ENCODE measurements at regions not wholly inside any gene's neighbourhood (a gene's known extent, or its start where the extent isn't known, plus 50 kb on each side); places are given as distances from the start of the nearest gene placed in this dataset.

DNA sequence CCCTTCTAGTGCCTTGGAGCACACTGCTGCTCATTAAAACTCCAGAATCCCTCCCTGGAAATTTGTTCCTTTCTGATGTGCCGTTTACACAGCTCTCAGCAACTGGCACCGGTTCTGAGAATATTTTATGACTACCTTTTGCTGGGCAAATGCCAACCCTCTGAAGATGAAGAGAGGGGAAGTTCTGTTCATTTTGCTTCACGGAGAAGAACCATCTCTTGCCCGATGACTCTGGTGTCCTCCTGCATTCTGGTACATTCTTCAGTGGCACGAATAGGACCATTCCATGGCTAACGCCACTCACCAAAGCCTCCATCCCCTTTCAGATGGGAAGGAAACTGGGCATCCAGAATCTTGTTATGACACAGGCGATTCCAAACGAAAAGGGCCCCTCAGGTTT lies 96.2 kb upstream of the SIM2 start:
- TF ChIP-seq, protein P1, sequence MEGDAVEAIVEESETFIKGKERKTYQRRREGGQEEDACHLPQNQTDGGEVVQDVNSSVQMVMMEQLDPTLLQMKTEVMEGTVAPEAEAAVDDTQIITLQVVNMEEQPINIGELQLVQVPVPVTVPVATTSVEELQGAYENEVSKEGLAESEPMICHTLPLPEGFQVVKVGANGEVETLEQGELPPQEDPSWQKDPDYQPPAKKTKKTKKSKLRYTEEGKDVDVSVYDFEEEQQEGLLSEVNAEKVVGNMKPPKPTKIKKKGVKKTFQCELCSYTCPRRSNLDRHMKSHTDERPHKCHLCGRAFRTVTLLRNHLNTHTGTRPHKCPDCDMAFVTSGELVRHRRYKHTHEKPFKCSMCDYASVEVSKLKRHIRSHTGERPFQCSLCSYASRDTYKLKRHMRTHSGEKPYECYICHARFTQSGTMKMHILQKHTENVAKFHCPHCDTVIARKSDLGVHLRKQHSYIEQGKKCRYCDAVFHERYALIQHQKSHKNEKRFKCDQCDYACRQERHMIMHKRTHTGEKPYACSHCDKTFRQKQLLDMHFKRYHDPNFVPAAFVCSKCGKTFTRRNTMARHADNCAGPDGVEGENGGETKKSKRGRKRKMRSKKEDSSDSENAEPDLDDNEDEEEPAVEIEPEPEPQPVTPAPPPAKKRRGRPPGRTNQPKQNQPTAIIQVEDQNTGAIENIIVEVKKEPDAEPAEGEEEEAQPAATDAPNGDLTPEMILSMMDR (IDR thresholded peaks at IDR 0.05), result no peak
- TF ChIP-seq POLR2A (IDR thresholded peaks at IDR 0.05), result no peak

All from prostate gland (tissue), 2 donors.